HL-60 (cell line): ENCODE measurements at regions not wholly inside any gene's neighbourhood (a gene's known extent, or its start where the extent isn't known, plus 50 kb on each side); places are given as distances from the start of the nearest gene placed in this dataset.

ENCODE experiments used
- CTCF ChIP-seq: IDR thresholded peaks from one replicate; pipeline ENCODE4 v1.5.1; 2011; ENCODE audit warnings: low read length, control low read depth, inconsistent platforms; ENCODE audit not compliant: insufficient read depth
- POLR2AphosphoS5 ChIP-seq: IDR thresholded peaks from 2 replicates; pipeline ENCODE4 v1.6.1; 2012; ENCODE audit warnings: low read depth
- REST ChIP-seq: IDR thresholded peaks from 2 replicates; pipeline ENCODE4 v1.6.1; 2012; ENCODE audit warnings: low read depth; ENCODE audit not compliant: insufficient replicate concordance

- no peak for TF ChIP-seq CTCF
- no peak for TF ChIP-seq POLR2AphosphoS5
- TF ChIP-seq REST = no peak
Measured at GRCh38 chr18:68234131-68234530, 480.8 kb downstream of the TMX3 start.
